NK-92 treated with Interleukin-12 subunit alpha and Interleukin-12 subunit beta, amount 100 ng/mL, for 24 hours (cell line): ENCODE measurements at regions not wholly inside any gene's neighbourhood (a gene's known extent, or its start where the extent isn't known, plus 50 kb on each side); places are given as distances from the start of the nearest gene placed in this dataset.
"Not testable (repeated sequence)": the region's sequence is repeated elsewhere in the genome, so short reads cannot be mapped to it uniquely, and the experiment has no call there.

Experiments used
- DNase-seq: peaks from one replicate; lab custom pipeline; 2025; lab: John Stamatoyannopoulos, UW

GRCh38 chr5:39650008-39650762 is 225.4 kb upstream of the DAB2 start:
- no peak for DNase-seq

DNA sequence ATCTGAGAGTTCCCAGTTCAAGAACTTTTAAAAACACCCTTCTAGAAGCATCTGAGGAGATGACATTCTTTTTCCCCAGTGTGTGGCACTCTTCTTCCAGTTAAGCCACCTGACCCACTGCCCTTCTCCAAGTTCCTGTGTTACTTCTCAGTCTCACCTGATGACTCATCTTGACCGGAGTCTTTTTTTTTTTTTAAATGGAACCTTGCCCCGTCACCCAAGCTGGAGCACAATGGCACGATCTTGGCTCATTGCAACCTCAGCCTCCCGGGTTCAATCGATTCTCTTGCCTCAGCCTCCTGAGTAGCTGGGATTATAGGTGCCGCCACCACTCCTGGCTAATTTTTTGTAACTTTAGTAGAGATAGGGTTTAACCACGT is 224.1 kb upstream of the DAB2 start:
- peak; percentile 2 for DNase-seq

DNA sequence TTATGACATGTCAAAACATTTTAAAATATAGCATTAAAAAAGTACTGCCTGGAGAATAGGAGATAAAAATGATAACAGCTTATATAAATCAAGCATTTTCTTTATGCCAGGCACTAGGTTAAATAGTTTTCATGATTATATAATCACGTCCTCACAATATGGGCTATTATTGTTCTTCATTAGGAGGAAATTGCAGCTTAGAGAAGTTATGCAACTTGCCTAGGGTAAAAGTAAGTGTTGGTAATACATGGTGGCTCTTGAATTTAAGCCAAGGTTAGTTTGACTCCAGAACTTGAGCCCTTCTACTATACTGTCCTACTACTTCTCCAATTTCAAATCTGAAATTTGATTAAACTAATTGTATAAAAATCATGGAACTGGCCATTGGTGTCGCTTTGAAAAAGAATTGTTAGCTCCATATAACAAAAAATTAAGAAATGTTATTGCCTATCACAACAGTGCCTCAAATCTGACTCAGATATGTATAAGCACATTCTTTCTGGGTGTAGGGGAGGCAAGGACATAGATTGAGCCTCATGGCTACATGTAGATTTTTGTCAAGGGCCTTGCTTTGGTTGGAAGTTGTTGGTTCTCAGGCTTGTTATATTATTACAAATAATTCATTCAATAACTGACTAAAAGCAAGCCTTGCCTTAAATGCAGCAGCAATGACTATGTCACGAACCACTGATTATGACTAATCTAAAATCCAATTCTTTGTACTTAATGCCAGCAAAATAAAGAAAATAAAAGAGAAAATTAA is 223.5 kb upstream of the DAB2 start:
- no peak for DNase-seq

- no peak for DNase-seq
These were observed 215.8 kb upstream of the DAB2 start for GRCh38 chr5:39640552-39640951.

GRCh38 chr5:39639618-39640089 is 214.9 kb upstream of the DAB2 start:
- DNase-seq: no peak

- DNase-seq: no peak
These were observed 214.0 kb upstream of the DAB2 start for GRCh38 chr5:39638813-39639212.

GRCh38 chr5:39633057-39633456 is 208.3 kb upstream of the DAB2 start:
- no peak for DNase-seq

- no peak for DNase-seq
These were observed 207.2 kb upstream of the DAB2 start for GRCh38 chr5:39631958-39632357.

GRCh38 chr5:39629946-39630345 is 205.2 kb upstream of the DAB2 start:
- DNase-seq: no peak

DNA sequence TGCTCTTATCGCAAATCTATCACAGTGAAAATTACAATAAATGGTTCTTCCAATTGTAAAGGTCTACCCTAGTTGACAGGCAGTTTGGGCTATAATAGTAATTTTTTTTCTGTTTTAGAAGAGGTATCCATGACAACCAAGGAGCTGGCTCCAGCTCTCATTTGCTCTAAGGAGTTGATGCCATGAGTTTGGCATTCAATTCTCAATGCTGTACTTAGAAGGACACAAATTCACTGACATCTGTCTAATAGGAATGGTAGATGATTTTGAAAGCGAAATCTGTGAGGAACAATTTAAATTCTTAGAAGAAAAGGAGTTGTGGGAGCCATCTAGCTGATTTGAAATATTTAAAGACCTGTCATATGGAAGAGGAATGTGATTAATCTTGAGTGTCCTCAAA is 203.6 kb upstream of the DAB2 start:
- DNase-seq: no peak

DNA sequence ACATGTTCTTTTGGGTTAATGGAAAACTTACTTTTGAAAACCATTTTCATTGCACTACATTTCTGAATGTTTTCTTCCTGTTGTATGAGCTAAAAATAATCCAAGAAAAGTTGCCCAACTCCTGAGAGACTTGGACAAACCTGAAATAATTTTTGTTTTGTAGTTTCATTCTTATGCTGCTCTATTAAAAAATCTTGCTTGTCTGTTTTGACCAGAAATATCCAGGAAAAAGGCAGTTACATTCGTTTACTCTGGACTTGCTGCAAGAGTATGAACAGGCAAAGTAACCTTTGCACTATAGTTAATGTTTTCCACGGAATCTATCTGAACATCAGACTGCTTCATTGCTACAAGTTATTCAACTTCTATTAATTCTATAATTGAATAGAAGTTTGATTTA is 200.1 kb upstream of the DAB2 start:
- no peak for DNase-seq

DNA sequence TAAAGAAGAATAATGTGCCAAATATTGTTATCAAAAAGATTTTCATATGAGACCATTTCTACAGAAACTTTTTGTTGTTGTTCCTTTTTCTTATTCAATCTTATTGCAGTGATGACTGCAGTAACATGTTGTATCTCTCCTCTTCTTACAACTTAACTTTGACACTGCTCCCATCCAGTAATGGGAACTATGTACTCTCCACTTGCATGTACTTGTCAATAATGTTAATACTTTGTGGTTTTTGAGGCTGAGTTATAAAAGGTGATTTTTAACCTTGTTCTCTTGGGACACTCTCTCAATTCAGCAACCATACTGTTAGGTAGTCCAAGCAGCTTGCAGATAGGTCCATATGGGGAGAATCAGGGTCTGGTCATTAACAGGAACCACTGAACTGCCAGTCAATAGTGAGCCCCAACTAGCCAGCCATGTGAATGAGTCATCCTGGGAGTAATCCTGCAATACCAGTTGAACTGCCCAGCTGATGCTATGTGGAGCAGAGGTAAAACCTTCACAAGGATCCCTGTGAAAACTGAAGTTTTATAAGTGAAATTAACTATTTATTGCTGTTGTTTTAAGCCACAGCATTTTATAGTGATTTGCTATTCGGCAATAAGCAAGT is 199.6 kb upstream of the DAB2 start:
- DNase-seq: no peak

DNA sequence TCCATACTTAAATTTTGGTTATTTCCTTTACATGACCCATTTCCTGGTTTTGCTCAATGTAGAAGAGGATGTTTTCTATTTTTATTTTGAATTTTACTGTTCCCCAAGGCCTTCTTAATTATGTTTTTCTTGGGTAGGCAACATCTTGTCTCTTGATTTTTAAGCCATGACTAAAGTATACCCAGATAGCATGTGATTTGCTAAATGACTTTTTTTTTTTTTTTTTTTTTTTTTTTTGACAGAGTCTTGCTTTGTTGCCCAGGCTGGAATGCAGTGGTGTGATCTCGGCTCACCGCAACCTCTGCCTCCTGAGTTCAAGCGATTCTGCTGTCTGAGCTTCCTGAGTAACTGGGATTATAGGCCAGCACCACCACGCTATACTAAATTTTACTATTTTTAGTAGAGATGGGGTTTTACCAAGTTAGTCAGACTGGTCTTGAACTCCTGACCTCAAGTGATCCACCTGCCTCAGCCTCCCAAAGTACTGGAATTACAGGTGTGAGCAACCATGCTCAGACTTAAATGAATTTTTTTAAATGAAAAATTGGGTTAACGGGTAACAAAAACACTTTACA is 198.6 kb upstream of the DAB2 start:
- DNase-seq: no peak

- no peak for DNase-seq
These were observed 197.5 kb upstream of the DAB2 start for GRCh38 chr5:39622281-39622680.

- DNase-seq: no peak
These were observed 194.5 kb upstream of the DAB2 start for GRCh38 chr5:39619168-39619818.

- no peak for DNase-seq
These were observed 193.6 kb upstream of the DAB2 start for GRCh38 chr5:39618391-39618790.

- no peak for DNase-seq
These were observed 191.4 kb upstream of the DAB2 start for GRCh38 chr5:39616131-39616530.

DNA sequence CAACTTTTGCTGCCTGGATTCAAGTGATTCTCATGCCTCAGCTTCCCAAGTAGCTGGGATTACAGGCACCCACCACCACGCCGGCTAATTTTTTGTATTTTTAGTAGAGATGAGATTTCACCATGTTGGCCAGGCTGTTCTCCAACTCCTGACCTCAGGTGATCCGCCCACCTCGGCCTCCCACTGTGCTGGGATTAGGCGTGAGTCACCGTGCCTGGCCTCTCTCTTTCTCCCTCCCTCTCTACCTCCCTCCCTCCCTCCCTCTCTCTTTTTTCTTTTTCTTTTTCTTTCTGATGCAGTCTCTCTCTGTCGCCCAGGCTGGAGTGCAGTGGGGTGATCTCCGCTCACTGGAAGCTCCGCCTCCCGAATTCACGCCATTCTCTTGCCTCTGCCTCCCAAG is 186.3 kb upstream of the DAB2 start:
- not testable (repeated sequence) for DNase-seq

DNA sequence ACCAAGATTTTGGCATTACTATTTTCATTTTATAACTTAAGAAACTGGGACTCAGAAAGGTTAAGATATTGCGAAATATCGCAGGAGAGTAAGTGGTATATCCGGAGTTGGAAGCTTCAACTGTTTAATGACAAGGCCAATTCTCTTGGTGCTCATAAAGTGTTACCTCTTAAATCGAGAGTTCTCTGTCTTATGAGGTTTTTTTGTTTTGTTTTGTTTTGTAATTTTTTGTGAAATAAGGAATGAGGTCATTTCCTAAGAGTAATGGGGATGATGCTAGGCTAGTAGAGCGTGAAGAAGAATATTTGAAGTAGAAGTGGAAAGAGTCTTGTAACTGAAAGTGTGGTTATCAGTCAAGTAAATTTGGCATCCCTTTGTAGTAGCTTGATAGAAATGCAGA is 183.2 kb upstream of the DAB2 start:
- no peak for DNase-seq

DNA sequence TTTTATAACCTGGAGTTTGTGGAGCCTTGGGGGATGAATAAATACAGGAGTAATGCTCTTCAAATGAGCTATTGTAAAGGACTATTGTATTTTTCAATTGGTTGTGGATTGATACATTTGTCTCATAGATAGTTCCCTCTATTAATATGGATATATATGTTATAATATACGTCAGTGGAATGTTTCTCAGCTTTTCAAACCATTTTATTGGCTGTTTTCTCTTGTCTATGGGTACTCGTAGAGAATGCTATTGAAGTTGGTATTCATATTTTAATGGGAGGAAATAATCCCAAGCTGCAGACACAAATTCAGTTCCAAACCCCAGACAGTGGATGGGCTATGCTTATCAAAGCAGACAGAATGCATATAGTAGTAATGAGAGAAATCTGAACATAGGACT is 181.8 kb upstream of the DAB2 start:
- DNase-seq: no peak

DNA sequence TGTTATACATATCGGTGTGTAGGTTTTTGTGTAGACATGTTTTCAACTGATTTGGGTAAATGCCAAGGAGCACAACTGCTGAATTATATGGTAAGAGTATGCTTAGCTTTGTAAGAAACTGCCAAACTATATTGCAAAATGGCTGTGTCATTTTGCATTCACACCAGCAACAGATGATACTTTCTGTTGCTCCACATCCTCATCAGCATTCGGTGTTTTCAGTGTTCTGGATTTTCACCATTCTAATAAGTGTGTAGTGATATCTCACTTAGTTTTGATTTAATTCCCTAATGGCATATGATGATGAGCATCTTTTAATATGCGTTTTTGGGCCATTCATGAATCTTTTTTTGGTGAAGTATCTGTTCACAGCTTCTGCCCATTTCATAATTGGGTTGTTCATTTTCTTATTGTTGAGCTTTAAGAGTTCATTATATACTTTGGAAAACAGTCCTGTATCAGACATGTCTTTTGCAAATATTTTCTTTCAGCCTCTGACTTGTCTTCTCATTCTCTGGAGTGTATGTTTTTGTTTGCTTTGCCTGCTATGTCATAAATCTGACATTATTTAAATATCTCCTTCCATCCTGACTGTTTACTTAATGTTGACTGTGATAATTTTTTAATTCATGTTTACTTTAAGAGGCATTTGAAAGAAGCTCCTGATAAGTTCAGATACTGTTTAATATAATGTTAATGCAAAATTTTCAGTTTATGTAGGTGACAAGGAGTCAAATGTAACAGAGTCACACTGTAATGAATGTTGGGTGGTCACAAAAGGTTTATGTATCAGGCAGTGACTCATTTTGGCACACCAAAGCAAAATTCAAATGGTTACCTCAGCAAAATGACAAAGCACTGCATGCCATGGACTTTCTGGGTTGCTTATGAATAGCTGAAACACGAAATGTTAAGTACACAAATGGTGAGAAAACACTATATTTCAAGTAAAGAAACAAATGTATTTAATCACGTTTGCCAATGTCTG is 181.1 kb upstream of the DAB2 start:
- DNase-seq: no peak
